ENCODE measurements at regions not wholly inside any gene's neighbourhood (a gene's known extent, or its start where the extent isn't known, plus 50 kb on each side); places are given as distances from the start of the nearest gene placed in this dataset.

DNA sequence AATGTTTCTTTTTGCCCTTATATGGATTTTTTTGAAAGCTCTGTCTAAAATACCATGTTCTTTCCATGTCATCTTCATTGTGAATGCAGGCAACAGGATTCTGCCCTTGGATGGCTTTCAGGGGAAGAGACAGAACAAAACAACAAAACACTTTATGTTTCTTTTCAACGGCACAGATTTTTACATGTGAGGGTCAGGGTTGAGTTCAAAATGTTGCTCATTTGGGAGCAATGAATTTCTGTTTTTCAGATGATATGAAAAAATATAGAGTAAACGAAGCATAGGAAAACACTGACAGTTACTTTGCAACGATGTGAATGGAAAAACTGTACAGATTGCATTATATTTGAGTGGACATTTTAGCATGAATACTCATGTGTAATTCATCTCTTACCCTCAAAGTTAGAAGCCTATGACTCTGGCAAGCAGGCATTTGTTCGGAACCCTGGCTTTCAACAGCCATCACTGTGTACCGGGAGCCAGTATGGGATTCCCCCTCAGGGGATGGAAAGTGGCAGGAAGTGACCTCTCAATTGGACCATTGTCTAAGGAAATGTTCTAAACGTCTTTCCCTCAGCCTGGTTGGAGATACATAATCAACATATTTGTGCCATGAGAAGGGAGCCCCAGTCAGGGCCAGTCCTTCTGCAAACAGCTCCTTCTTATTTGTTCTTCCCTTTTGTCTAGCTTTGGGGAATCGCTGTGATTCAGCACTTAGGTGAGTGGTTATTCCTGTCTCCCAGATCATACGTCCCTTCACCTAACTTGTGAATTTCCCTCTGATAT is 153.9 kb upstream of the MEF2C start:
- in situ Hi-C loops (cut with HindIII; ENCODE audit: low pct_unique_long_range_greater_than_20kb, low sequenced_read_pairs) = no loop called here
- DNase-seq (ENCODE audit: low read depth, low spot score) = peak; percentile 98

DNA sequence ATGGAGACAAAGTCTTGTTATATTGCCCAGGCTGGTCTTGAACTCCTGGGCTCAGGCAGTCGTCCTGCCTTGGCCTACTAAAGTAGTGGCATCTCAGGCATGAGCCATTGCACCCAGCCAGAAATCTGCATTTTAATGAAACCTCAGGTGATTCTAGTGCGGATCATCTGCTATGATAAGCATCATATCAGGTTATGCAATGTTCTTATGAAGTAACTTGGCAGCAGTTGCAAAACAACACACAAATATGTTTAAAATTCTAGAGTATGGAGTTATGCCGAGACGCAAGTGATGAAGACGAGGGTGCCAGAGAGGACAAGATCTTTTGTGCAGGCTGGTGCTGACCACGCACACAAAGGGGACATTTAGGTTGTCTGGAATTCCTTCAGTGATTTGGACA is 153.2 kb upstream of the MEF2C start:
- in situ Hi-C loops (cut with HindIII; ENCODE audit: low pct_unique_long_range_greater_than_20kb, low sequenced_read_pairs) = no loop called here
- peak; percentile 32 for DNase-seq (ENCODE audit: low read depth, low spot score)

DNA sequence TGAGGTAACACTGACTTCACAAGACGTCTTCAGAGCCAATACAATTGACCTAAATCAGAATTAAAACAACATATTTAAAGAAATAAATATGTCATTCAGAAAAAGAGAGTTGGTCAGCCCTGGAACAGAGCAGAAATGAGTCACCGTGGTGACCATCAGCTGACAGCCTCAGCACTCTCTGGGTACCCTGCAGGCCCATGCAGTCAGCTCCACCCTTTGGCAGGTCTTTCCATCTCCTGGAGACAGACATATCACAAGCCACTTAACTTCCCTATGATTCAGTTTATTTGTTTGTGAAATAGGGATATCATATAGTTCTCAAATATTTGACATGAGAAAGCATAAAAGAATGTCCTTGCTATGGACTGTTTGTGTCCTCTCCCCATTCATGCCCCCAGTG is 151.6 kb upstream of the MEF2C start:
- peak; percentile 52 for DNase-seq (ENCODE audit: low read depth, low spot score)
- in situ Hi-C loops (cut with HindIII; ENCODE audit: low pct_unique_long_range_greater_than_20kb, low sequenced_read_pairs) = no loop called here

DNA sequence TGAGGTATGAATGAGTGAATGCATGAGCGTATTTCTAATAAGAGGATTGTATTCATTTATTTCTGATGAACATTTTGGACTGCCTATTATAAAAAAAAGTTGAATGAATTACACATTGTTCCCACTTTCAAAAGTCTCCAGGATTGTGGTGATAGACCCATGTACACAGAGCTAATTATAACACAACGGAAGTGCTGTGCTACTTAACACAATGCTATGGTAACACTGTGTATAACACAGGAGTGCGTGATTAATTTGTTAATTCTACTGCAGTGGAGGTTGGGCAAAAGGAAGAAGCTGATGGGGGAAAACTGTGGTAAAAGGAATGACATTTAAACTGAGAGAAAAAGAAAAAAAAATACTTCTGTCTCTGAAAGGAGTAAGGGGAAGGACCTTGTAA is 147.8 kb upstream of the MEF2C start:
- in situ Hi-C loops (cut with HindIII; ENCODE audit: low pct_unique_long_range_greater_than_20kb, low sequenced_read_pairs) = no loop called here

DNA sequence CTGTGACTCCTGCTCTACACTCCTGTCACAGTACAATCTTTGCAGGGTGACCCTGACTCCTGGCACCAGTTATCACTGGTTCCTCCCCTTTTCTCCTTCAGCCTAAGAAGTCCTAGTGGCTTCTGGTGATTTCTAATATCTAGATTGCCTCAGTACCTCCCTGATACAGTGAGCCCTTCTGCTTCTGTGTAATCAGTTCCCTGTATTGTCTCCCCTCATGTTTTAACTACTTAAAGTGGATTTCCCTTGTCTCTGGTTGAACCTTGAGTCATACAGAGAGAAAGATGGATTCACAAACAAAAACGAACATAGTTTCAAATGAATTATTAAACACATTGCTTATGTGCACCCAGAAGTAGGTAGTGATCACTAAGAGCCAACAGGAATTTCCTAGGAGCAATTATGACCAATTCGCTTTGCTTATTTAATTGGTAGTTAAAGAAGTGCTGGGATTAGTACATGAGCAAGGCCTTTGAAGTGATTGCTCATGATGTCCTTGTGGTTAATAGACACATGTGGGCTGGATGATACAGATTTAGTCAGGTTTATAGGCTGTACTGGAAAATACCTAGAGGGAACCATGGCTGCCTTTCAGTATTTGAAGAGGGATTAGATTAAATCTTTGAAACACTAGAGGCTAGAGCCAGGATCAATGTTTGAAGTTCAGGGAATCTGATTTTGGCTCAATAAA is 145.8 kb upstream of the MEF2C start:
- no peak for DNase-seq (ENCODE audit: low read depth, low spot score)
- in situ Hi-C loops (cut with HindIII; ENCODE audit: low pct_unique_long_range_greater_than_20kb, low sequenced_read_pairs) = no loop called here

More for the DNA sequence above, 147.8 kb upstream of the MEF2C start:
- DNase-seq (ENCODE audit: low read depth, low spot score) = peak; percentile 28

DNA sequence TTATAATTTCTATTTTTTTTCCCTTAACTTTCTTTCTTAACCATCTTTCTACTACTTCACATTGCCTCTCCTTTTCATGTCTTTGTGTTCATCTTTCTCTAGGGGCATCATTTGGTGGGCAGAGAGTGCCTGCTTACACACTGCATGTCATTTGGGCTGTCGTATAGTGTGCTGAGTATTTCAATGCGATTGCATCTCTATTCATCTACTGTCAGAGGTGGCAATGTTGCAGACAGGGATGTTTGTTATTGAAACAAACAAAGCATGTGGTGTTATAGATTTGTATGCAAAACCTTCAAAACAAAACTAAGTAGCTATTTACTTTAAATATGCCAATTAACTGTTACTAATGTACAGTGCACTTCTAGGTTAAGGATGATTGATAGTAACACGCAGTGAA is 141.1 kb upstream of the MEF2C start:
- in situ Hi-C loops (cut with HindIII; ENCODE audit: low pct_unique_long_range_greater_than_20kb, low sequenced_read_pairs) = no loop called here
- no peak for DNase-seq (ENCODE audit: low read depth, low spot score)

DNA sequence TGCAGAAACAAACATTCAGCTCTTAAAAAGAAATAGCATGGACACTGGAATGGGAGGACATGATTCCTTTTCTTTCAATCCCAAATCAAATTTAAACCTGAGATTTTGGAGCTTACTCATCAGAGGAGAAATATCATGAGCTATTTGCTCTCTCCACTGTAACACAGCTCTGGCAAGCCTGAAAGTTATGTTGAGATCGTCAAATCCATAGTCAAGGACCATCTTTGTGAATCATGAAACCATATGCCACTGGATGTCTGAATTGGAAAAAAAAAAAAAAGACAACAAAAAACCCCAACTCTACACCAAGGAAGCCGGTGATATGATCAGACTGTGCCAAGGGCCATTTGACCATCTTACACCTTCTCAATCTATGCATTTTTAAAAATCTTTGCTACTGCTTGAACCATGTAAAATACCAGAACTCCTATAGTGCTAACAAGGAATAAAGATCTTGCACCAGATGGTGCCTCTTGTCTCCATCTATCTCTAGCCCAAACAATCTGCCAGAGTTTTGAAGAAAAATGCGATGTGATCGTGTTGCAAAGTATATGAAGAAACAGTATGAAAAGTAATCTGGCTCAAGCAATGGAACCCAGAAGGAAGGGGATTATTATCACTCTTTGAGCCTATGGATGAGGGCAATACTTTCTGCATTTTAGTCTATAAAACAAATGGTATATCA is 138.1 kb upstream of the MEF2C start:
- no peak for DNase-seq (ENCODE audit: low read depth, low spot score)
- in situ Hi-C loops (cut with HindIII; ENCODE audit: low pct_unique_long_range_greater_than_20kb, low sequenced_read_pairs) = no loop called here

DNA sequence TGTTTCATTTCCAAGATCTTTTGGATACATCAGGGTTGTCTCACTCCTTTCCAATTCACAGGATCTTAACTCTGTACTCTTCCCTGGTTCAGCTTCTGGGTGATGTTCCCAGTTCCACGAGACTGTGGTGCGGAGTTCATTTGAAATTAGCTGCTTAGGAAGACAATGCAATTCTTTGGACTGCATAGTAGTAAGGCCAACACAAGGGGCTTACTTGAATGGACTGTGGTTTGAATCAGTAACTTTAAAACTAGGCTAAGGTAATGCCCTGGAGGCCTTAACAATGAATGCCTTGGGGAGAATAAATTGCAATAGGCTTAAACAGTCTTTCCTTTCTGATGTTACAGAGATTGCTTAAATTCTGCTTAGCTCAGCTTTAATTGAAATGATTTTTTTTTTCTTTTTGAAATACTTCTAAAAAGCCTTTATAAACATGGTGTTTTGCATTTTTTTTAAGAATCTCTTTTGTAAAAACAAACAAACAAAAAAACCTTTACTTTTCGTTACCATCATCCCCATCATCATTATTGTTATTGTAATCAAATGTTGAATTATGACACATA is 133.8 kb upstream of the MEF2C start:
- DNase-seq (ENCODE audit: low read depth, low spot score) = no peak
- in situ Hi-C loops (cut with HindIII; ENCODE audit: low pct_unique_long_range_greater_than_20kb, low sequenced_read_pairs) = no loop called here

DNA sequence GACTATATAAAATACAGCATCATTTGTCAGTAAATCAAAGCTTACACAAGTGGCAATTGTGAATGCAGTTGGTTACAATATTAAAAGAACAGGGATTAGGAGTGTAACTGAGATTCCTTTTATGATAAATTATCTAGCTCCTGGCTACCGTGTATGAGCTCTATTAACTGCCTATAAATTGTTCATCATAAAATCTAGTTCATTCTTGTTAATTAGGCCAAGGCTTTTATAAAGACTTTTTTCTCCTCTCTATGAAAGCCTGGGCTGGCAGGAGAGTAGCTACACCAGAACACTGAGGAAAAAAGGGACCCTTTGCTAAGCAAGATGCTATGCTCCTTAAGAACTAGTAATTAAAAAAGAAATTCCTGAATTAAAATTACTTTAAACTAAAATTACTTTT is 132.4 kb upstream of the MEF2C start:
- no peak for DNase-seq (ENCODE audit: low read depth, low spot score)
- in situ Hi-C loops (cut with HindIII; ENCODE audit: low pct_unique_long_range_greater_than_20kb, low sequenced_read_pairs) = no loop called here

DNA sequence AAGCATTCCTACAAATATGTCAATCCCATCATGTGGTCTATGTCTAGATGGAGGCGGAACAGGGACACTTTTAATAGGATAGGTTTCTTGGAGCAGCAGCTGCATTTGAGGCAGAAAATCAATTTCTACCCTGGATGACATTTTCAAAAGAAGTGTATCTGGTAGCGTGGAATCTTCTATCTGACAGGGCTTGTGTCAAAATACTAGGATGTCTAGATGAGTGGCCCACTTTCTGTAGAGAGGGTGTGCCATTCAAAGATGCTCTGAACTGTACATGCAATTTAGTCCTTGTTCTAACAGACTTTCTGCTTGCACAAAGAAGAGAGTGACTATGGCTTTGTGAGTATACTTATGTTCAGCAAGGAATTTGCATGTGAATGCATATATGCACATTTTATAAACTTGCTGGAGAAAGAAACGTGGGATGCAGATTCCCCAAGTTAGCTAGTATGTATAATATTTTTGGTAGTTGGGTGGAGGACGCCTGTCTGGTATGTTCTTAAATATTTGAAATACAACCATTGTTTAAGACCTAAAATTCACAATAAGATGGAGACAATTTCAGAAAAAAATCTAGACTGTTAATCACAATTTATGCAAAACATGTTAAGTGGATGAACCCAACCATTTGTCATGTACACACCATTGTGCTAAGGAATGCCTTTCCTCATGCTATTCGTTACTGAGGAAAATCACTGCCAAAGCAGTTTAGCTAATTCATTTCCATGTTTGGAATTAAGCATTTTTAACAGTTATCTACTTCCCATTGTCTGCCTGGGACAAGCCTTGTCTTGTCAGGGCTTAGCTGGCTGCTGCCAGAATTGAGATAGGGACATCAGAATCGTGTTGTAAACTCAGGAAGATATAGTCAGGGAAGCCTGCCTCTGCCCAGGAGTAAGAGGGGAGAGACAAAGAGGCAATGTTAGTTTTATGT is 129.1 kb upstream of the MEF2C start:
- no peak for DNase-seq (ENCODE audit: low read depth, low spot score)
- in situ Hi-C loops (cut with HindIII; ENCODE audit: low pct_unique_long_range_greater_than_20kb, low sequenced_read_pairs) = no loop called here

DNA sequence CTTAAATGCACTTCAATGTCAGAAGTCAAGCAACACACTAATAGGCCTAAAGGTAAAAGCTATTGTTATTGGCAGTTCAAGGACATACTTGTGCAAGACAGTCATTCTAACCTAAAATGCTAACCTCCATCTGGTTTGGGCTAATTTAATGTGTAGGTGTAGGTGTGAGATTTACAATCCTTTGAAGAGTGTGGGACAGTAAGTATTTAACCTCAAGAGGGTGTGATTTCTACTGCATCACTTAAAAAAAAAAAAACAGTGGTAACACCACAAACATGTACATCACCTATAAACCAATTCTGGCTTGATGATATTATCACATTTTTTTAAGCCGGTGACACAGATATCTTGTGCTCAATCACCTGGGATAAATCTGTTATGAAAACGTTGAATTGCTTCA is 127.5 kb upstream of the MEF2C start:
- DNase-seq (ENCODE audit: low read depth, low spot score) = no peak
- in situ Hi-C loops (cut with HindIII; ENCODE audit: low pct_unique_long_range_greater_than_20kb, low sequenced_read_pairs) = no loop called here

DNA sequence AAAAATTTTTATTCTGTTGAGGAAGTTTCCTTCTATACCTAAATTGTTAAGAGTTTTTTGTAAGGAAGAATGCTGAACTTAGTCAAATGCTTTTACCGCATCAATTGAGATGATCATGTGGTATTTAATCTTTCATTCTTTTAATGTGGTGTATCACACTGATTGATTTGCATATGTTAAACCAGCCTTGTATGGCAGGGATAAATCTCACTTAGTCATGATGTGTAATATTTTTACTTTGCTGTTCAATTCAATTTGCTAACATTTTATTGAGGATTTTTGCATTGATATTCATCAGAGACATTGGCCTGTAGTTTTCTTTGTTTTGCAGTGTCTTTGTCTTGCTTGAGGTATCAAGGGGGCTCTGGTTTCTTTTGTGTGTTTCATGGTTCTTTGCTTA is 125.3 kb upstream of the MEF2C start:
- no peak for DNase-seq (ENCODE audit: low read depth, low spot score)
- in situ Hi-C loops (cut with HindIII; ENCODE audit: low pct_unique_long_range_greater_than_20kb, low sequenced_read_pairs) = no loop called here

DNA sequence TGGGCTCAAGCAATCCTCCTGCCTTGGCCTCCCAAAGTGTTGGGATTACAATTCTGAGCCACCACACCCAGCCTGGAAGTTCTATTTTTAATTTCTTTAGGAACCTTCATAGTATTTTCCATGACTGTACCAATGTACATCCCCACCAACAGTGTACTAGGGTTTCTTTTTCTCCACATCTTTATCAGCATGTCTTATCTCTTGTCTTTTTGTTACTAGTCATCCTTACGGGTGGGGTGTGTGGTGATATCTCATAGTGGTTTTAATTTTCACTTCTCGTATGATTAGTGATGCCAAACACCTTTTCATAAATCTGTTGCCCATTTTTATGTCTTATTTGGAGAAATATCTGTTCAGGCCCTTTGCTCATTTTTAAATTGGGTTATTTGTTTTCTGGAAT is 123.0 kb upstream of the MEF2C start:
- no peak for DNase-seq (ENCODE audit: low read depth, low spot score)
- in situ Hi-C loops (cut with HindIII; ENCODE audit: low pct_unique_long_range_greater_than_20kb, low sequenced_read_pairs) = no loop called here

DNA sequence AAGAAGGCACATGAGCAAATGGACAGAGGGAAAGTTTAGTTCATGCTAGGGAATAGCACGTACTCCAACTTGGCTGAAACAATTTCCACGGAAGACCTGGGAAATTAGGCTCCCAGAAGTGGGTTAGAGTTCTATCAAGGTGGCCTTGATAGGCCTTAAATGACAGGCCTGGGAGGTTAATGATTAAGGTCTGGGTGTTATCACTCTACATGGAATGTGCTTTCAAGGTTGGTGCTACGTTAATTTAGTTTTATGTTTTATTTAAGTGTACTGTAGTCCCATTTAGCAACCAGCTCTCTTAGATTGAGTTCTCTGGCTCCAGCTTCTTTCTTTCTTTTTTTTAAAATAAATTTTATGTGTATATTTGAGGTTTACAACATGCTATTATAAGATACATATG is 121.4 kb upstream of the MEF2C start:
- in situ Hi-C loops (cut with HindIII; ENCODE audit: low pct_unique_long_range_greater_than_20kb, low sequenced_read_pairs) = no loop called here
- DNase-seq (ENCODE audit: low read depth, low spot score) = no peak

DNA sequence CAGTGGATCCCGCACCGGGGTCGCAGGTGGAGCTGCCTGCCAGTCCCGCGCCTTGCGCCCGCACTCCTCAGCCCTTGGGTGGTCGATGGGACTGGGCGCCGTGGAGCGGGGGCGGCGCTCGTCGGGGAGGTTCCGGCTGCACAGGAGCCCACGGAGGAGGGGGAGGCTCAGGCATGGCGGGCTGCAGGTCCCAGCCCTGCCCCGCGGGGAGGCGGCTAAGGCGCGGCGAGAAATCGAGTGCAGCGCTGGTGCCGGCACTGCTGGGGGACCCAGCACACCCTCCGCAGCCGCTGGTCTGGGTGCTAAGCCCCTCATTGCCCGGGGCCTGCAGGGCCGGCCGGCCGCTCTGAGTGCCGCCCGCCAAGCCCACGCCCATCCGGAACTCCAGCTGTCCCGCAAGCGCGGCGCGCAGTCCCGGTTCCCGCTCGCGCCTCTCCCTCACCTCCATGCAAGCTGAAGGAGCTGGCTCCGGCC is 120.6 kb upstream of the MEF2C start:
- in situ Hi-C loops (cut with HindIII; ENCODE audit: low pct_unique_long_range_greater_than_20kb, low sequenced_read_pairs) = no loop called here
- DNase-seq (ENCODE audit: low read depth, low spot score) = no peak

DNA sequence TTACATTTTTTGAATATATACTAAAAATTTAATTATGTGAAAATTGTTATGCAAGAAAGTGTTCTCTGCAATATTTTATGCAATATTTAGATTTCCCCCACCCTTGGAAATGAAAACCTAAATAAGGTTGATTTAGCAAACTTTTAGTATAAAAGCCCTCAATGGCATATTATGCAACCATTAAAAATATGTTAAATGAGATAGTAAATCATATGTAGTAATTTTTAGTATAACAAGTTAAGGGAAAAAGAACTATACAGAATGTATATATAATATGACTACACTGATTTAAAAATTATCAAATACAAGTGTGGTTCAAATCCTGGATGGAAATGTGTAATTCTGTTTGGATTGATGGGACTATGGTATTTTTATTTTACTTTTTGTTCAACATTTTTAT is 116.9 kb upstream of the MEF2C start:
- in situ Hi-C loops (cut with HindIII; ENCODE audit: low pct_unique_long_range_greater_than_20kb, low sequenced_read_pairs) = no loop called here
- no peak for DNase-seq (ENCODE audit: low read depth, low spot score)

DNA sequence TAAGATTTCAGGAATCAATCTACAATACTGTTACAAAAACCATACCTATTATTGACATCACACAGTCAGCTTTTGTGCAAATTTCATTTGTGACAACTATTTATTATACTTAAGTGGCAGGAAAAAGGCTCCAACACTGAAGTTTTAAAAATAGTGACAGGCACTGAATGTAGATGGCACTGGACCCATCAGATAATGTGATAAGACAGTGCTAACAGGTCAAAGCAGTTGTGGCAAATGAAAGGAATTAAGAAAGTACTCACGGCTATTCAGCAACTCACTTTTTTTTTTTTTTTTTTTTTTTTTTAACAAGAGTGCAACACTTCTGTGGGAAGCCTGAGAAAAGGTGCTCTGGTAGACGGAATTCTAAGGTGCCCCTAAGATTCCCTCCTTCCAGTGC is 115.0 kb upstream of the MEF2C start:
- in situ Hi-C loops (cut with HindIII; ENCODE audit: low pct_unique_long_range_greater_than_20kb, low sequenced_read_pairs) = no loop called here
- no peak for DNase-seq (ENCODE audit: low read depth, low spot score)

Measured in SK-MEL-5 (cell line).